T47D (cell line): ENCODE measurements at regions not wholly inside any gene's neighbourhood (a gene's known extent, or its start where the extent isn't known, plus 50 kb on each side); places are given as distances from the start of the nearest gene placed in this dataset.
"Not testable (repeated sequence)": the region's sequence is repeated elsewhere in the genome, so short reads cannot be mapped to it uniquely, and the experiment has no call there.

Source experiments
- DNase-seq, 2 experiments: peaks; one replicate each; pipeline versions ENCODE4 v3.0.0 to v3.0.0-alpha.2; 2011 to 2012; ENCODE audit warnings: low read depth in 1 of 2, low spot score in 1 of 2
- JUND ChIP-seq: IDR thresholded peaks from 2 replicates; pipeline ENCODE4 v1.6.1; 2012; ENCODE audit warnings: low read depth
- in situ Hi-C: cut with HindIII; loops from 2 replicates; pipeline ENCODE4 v1.10.0; 2016; ENCODE audit warnings: low sequenced_read_pairs, low pct_unique_long_range_greater_than_20kb

DNA sequence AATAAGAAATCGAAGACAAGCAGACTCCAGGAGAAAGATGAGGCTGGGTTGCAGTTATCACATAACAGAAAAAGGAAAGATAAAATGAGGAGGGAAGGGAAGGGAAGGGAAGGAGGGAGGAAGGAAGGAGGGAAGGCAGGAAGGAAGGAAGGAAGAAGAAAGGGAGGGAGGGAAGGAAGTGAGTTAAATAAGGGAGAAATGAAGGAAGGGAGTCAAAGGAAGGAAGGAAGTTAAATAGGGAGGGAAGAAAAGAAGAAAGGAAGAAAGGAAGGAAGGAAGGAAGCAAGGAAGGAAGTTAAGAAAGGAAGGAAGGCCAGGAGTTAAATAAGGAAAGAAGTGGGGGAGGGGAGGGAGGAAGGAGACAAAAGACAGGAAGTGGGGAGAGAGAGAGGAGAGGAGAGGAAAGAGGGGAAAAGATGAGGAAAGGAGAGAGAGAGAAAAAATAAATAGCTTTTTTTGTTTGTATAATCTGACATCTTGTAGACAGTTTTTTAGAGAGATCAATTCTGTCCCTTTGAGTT lies 679.6 kb downstream of the HS3ST4 start:
- in situ Hi-C loops: no loop called here
- no peak for DNase-seq
- TF ChIP-seq JUND: no peak

DNA sequence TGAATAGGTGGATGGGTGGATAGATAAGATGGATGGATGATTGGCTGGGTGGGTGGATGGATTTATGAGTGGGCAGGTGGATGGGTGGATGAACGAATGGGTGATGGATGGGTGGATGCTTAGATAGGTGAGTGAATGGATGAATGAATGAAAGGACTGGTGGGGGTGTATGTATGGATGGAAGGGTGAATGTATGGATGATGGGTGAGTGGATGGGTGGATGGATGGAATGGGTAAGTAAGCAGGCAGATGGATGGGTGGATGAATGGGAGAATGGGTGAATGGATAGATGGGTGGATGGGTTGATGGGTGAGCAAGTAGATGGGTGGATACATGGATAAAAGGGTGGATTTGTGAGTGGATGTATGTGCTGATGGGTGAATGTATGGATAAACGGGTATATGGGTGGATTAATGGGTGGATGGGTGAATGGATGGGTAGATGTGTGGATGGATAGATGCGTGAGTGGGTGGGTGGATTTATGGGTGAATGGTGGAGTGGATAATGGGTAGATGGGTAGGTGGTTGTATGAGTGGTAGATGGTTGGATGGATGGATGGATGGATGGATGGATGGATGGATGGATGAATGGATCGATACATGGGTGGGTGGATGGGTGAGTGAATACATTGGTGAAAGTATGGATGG lies 682.6 kb downstream of the HS3ST4 start:
- TF ChIP-seq JUND: no peak
- in situ Hi-C loops: no loop called here
- DNase-seq: no peak

DNA sequence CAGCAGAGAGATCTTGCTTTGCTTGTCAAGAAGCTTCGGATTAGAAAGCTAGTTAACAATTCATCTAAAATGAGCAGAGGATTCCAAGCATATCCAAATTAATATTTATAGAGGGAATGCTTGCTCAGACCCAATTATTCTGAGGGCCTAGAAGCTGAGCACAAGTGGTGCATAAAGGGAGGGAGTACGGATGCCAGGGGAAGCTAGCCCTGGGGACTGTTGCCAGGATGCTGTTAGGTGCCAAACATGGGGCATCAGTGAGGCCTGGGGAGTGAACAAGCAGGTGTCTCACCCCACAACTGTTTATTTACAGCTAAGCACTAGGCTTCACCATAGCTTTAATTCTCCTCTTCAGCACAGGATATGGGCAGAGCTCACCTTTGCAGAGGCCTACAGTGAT lies 684.1 kb upstream of the C16orf82 start:
- DNase-seq: no peak
- TF ChIP-seq JUND: no peak
- in situ Hi-C loops: no loop called here

DNA sequence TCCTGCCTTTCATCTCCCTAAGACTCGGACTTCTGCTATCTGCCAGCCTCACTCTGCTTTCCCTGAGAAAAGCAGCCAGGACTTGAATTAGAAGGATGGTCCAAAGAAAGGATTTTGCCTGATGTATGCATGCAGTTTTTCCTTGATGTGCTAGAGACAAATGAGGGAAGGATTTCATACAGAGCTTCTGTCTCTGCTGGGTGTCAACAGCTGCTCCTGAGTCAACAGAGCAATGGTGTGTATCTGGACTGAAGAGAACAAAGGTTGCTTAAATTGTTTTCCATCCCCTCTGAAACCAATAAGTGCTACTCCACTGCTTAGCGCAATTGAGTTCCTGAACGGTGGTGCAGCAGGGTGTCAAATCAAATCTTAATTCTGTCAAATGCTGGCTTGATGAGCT lies 680.6 kb upstream of the C16orf82 start:
- DNase-seq: no peak
- in situ Hi-C loops: no loop called here
- TF ChIP-seq JUND: no peak

DNA sequence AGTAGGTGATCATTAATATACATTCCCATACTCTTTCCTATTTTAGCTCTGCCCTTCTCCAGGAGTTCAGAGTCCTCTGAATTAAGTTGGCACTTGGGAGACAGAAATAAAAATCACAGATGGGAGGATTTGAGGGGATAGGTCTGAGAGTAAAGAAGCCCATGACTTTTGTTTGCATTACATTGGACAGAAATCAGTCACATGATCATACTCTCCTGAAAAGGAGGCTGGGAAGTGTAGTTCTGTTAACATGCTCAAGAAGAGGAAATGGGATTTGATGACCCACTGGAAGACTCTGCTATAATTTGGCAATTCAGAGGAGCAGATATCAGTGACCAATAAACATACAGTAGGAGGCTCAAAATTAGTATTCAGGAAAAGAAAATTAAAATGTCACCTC lies 674.9 kb upstream of the C16orf82 start:
- DNase-seq: no peak
- TF ChIP-seq JUND: no peak

DNA sequence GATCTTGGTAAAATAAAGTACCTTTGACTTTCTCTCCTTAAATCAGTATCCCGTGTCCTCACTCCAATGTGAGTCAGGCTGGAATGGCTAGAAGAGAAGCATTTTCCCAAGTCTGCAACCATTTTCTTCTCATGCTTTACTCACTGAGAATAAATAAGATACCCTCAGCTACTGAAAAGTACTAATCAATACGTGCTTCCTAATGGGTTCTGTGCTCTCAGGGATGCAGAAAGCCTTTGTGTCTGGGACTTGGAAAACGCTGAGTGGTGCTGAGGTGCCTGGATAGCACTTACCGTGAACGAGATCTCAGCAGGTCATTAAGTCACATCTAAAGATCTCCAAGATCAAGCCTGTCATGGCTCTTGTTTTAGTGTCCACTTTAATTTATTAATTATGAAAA lies 672.3 kb upstream of the C16orf82 start:
- no peak for DNase-seq
- no peak for TF ChIP-seq JUND
- in situ Hi-C loops: no loop called here

More for the DNA sequence above, 674.9 kb upstream of the C16orf82 start:
- in situ Hi-C loops: no loop called here

DNA sequence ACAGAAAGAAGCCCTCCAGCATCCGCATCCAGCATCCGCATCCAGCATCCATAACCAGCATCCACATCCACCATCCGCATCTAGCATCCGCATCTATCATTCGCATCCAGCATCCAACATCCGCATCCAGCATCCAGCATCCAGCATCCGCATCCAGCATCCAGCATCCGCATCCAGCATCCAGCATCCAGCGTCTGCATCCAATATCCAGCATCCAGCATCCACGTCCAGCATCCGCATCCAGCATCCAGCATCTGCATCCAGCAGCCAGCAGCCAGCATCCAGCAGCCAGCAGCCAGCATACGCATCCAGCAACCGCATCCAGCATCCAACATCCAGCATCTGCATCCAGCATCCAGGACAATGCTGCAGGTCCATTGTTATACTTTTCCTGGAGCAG lies 671.0 kb upstream of the C16orf82 start:
- TF ChIP-seq JUND: no peak
- in situ Hi-C loops: no loop called here
- DNase-seq: no peak

DNA sequence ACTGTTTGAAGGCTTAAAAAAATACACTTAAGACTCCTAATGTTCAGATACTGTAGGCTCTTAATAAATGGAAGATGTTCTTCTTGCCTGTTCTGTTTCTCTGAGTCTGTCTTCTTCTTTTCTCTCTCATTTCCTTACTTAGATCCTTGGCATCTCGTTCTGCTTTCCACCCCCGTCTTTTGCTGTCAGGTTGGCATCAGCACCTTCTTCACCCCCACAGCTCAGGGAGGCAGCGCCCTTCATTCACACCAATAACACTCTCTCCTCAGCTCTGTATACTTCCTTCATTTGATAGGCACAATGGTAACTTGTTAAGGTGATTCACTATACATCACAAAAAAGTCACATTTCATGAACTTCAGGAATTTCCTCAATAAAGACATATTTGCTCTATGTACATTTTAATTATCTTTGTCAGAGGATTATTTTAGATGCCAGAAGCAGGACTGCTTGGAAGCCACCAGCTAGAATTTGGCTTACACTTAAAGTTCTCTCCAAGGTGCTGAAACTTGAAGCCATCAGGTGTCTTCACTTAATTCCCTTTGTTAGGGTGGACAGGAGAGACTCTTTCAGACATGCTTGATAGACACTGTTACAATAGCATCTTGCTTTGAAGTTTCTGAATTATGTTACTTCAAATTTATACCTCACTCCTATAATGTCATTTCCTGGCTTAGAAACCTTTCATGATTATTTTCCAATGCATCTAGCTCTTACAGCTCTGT lies 670.1 kb upstream of the C16orf82 start:
- DNase-seq: peak; percentile 21 to 30
- no peak for TF ChIP-seq JUND
- in situ Hi-C loops: no loop called here

DNA sequence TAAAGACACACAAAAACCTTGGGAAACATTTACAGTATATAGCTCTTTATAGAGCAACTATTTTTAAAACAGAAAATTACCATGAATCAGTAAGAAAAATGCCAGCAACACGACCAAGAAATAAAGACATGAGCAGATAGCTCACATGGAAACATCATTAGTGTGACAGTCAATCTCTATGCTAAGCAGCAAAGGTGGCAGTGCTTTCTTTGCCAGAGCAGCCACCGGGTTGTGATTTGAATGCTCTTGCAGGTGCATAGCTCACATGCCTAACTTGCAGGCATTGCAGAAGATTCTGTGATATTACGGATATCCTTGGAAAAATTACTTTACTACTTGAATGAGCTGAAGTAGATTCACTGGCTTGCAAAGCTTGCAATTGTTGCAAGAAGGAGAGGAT lies 652.9 kb upstream of the C16orf82 start:
- no peak for TF ChIP-seq JUND
- DNase-seq: no peak
- in situ Hi-C loops: no loop called here

DNA sequence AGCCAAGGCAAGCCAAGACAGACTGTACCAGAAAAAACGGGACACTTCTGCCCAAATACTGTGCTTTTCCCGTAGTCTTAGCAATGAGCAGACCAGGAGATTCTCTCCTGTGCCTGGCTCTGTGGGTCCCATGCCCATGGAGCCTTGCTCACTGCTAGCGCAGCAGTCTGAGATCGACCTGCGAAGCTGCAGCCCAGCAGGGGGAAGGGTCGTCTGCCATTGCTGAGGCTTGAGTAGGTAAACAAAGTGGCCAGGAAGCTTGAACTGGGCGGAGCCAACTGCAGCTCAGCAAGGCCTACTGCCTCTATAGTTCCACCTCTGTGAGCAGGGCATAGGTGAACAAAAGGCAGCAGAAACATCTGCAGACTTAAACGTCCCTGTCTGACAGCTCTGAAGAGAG lies 647.3 kb upstream of the C16orf82 start:
- DNase-seq, in situ Hi-C loops: not testable (repeated sequence)

DNA sequence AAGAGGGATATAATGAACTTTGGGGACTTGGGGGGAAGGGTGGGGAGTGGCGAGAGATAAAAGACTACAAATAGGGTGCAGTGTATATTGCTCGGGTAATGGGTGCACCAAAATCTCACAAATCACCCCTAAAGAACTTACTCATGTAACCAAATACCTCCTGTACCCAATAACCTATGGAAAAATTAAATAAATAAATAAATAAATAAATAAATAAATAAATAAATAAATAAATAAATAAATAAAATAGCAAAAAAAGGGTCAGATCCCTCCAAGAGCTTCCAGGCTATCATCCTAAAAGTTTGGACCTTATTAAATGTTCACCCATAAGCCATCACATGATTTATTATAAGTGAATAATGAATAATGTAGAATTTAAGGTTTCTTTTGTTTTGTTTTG lies 636.1 kb upstream of the C16orf82 start:
- no peak for TF ChIP-seq JUND
- in situ Hi-C loops: no loop called here
- no peak for DNase-seq

DNA sequence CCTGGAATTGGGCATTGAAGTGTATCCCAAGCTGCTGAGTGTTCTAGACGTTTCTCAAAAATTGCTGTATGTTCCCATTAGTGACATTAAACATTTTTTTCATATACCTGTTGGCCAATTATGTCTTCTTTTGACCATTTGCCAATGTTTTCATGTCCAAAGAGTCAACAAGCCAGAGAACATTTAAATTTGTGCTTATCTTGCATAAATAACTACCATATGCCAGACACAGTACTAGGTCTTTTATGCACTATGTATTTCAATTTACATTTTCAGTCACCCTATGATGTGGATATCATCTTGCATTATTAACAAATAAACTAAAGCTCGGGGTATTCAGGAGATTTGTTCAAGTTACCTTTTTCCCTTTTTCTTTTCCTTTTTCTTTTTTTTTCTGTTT lies 632.9 kb upstream of the C16orf82 start:
- DNase-seq: no peak
- TF ChIP-seq JUND: no peak
- in situ Hi-C loops: no loop called here

DNA sequence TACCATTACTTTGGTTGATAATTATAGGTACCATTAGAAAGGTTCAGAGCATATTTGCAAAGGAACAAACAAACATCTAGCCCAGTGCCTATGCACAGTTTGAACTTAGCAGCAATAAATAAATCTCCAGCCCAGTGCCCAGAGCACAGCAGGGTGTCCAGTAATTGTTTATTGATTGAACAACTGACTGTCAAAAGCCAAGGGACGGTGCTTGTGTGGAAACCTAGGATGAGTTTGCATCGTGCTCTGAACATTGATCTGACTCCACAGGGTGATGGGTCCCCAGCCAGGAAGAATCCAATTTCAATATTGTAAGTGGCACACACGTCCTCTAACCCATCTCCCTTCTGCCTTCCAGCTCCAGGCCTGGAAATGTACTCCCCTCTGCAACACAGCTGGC lies 625.5 kb upstream of the C16orf82 start:
- in situ Hi-C loops: no loop called here
- no peak for DNase-seq
- no peak for TF ChIP-seq JUND
